K562 (cell line): ENCODE measurements at regions not wholly inside any gene's neighbourhood (a gene's known extent, or its start where the extent isn't known, plus 50 kb on each side); places are given as distances from the start of the nearest gene placed in this dataset.
"Not testable (repeated sequence)": the region's sequence is repeated elsewhere in the genome, so short reads cannot be mapped to it uniquely, and the experiment has no call there.

Source experiments
- ATF3 ChIP-seq, 2 experiments: fragments of 450-650 bp in 1 of 2; sonication (generic) in 1 of 2; formaldehyde crosslinking in 1 of 2; IDR thresholded peaks in 1 of 2; conservative IDR thresholded peaks in 1 of 2; 2 replicates each; pipeline versions ENCODE4 v1.6.1 to v1.8.1; 2016 to 2023; ENCODE audit warnings: mild to moderate bottlenecking in 2 of 2, moderate library complexity in 2 of 2, inconsistent platforms in 1 of 2, missing genetic modification reagents in 1 of 2
- ATF7 ChIP-seq: fragments of 450-650 bp; IDR thresholded peaks from 2 replicates; pipeline ENCODE4 v1.7.1; 2014; ENCODE audit warnings: mild to moderate bottlenecking, moderate library complexity
- CHD4 ChIP-seq: fragments of 200-600 bp; sonication (generic); IDR thresholded peaks from 3 replicates; pipeline ENCODE4 v1.6.1; 2012; ENCODE audit warnings: low read depth, mild to moderate bottlenecking, mixed read lengths, low read length, inconsistent platforms; ENCODE audit not compliant: insufficient read depth, insufficient replicate concordance, poor library complexity, severe bottlenecking
- CREB1 ChIP-seq, 2 experiments: sonication (generic) in 1 of 2; formaldehyde crosslinking in 1 of 2; IDR thresholded peaks; 2 replicates each; pipeline versions ENCODE4 v1.6.1 to v1.8.0; 2012 to 2022; ENCODE audit warnings: inconsistent platforms in 1 of 2, mild to moderate bottlenecking in 1 of 2, missing genetic modification reagents in 1 of 2, moderate library complexity in 1 of 2
- CTCF ChIP-seq, 3 experiments: IDR thresholded peaks in 2 of 3; conservative IDR thresholded peaks in 1 of 3; 2 replicates each; pipeline ENCODE4 v1.5.1; 2011 to 2012; ENCODE audit warnings: low read length in 3 of 3, mild to moderate bottlenecking in 3 of 3, control low read depth in 2 of 3, improper control_type of control experiment in 1 of 3, inconsistent platforms in 1 of 3, low read depth in 1 of 3, mixed read lengths in 1 of 3, moderate library complexity in 1 of 3; ENCODE audit not compliant: insufficient read depth in 2 of 3
- MAFK ChIP-seq: IDR thresholded peaks from 2 replicates; pipeline ENCODE4 v1.6.1; 2011; ENCODE audit warnings: low read length, improper control_type of control experiment
- POLR2G ChIP-seq: fragments of 200-400 bp; formaldehyde crosslinking; IDR thresholded peaks from 2 replicates; pipeline ENCODE4 v1.6.1; 2017; ENCODE audit warnings: low read depth, mild to moderate bottlenecking, antibody characterized with exemption, low read length, moderate library complexity
- PYGO2 ChIP-seq: fragments of 450-650 bp; IDR thresholded peaks from 2 replicates; pipeline ENCODE4 v1.6.1; 2016; ENCODE audit warnings: mild to moderate bottlenecking, missing genetic modification characterization, moderate library complexity, missing compliant biosample characterization
- ZNF23 ChIP-seq: fragments of 250-450 bp; sonication (Bioruptor Pico); IDR thresholded peaks from 2 replicates; pipeline ENCODE4 v1.4.0; 2020; ENCODE audit warnings: mild to moderate bottlenecking
- ZNF263 ChIP-seq: sonication (generic); formaldehyde crosslinking; IDR thresholded peaks from 2 replicates; pipeline ENCODE4 v1.8.0; 2022; ENCODE audit warnings: mild to moderate bottlenecking, missing genetic modification reagents, borderline replicate concordance

GRCh38 chr2:95656553-95656952 lies 64.8 kb downstream of the TRIM43 start:
- not testable (repeated sequence) for TF ChIP-seq CHD4; ATF3 (IDR thresholded peaks at IDR 0.05); ATF3 (CRISPR knock-in tag; conservative IDR thresholded peaks at IDR 0.05); ATF7; PYGO2 (tag); ZNF263 (CRISPR knock-in tag); POLR2G; CTCF (IDR thresholded peaks at IDR 0.05 in 2 of 3, conservative IDR thresholded peaks at IDR 0.05 in 1 of 3; ENCODE audit: insufficient read depth in 2 of 3, low read depth in 1 of 3, low read length in 3 of 3); ZNF23 (CRISPR knock-in tag); MAFK; CREB1 (IDR thresholded peaks at IDR 0.05); CREB1 (CRISPR knock-in tag; IDR thresholded peaks at IDR 0.05)
